ENCODE measurements at regions not wholly inside any gene's neighbourhood (a gene's known extent, or its start where the extent isn't known, plus 50 kb on each side); places are given as distances from the start of the nearest gene placed in this dataset.
A peak's percentile ranks its signal among the peaks of the same experiment; 100 is the strongest.

DNA sequence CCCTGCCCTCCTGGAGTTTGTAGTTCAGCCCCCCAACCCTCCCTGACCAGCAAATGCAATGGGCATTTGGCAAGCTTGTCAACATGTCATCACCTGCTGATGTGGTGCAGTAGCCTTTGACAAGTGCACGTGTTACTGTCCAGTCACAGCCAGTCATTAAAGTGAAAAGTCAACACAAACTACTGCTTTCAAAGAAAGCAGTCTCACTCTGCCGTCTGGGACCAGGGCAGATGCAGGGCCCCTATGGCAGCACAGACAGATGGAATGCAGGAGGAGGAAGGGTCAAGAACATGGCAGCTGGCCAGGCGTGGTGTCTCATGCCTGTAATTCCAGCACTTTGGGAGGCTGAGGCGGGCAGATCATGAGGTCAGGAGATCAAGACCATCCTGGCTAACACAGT lies 222.4 kb upstream of the OSR1 start (continued):
- TF ChIP-seq, protein P1, sequence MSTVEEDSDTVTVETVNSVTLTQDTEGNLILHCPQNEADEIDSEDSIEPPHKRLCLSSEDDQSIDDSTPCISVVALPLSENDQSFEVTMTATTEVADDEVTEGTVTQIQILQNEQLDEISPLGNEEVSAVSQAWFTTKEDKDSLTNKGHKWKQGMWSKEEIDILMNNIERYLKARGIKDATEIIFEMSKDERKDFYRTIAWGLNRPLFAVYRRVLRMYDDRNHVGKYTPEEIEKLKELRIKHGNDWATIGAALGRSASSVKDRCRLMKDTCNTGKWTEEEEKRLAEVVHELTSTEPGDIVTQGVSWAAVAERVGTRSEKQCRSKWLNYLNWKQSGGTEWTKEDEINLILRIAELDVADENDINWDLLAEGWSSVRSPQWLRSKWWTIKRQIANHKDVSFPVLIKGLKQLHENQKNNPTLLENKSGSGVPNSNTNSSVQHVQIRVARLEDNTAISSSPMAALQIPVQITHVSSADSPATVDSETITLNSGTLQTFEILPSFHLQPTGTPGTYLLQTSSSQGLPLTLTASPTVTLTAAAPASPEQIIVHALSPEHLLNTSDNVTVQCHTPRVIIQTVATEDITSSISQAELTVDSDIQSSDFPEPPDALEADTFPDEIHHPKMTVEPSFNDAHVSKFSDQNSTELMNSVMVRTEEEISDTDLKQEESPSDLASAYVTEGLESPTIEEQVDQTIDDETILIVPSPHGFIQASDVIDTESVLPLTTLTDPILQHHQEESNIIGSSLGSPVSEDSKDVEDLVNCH (CRISPR knock-in tag; IDR thresholded peaks at IDR 0.05) = no peak
- TF ChIP-seq ZNF569 (CRISPR knock-in tag; IDR thresholded peaks at IDR 0.05; ENCODE audit: borderline replicate concordance) (no peak), ZNF501 (CRISPR knock-in tag; IDR thresholded peaks at IDR 0.05) (no peak), BCL3 (CRISPR knock-in tag; IDR thresholded peaks at IDR 0.05) (no peak), KAT7 (CRISPR knock-in tag; IDR thresholded peaks at IDR 0.05; ENCODE audit: borderline replicate concordance) (no peak), ZC3H4 (CRISPR knock-in tag; IDR thresholded peaks at IDR 0.05; ENCODE audit: borderline replicate concordance) (no peak), RXRA (CRISPR knock-in tag; IDR thresholded peaks at IDR 0.05) (peak; percentile 79), TBL1XR1 (IDR thresholded peaks at IDR 0.05; ENCODE audit: borderline replicate concordance, low read length, partially characterized antibody) (peak; percentile 51), ZFX (CRISPR knock-in tag; IDR thresholded peaks at IDR 0.05; ENCODE audit: low read depth) (no peak), SKI (IDR thresholded peaks at IDR 0.05; ENCODE audit: partially characterized antibody) (peak; percentile 90), LCORL (IDR thresholded peaks at IDR 0.05) (no peak), LCORL (CRISPR knock-in tag; IDR thresholded peaks at IDR 0.05) (no peak), ZNF644 (CRISPR knock-in tag; IDR thresholded peaks at IDR 0.05; ENCODE audit: low read depth) (peak; percentile 10; the same call in 1 of the 2 replicates), NR2F6 (IDR thresholded peaks at IDR 0.05) (0 out of 2 replicates have a peak, but pooled peaks have one; percentile 12), NR2F6 (CRISPR knock-in tag; IDR thresholded peaks at IDR 0.05) (0 out of 2 replicates have a peak, but pooled peaks have one; percentile 16), SOX5 (CRISPR knock-in tag; IDR thresholded peaks at IDR 0.05; ENCODE audit: borderline replicate concordance) (0 out of 2 replicates have a peak, but pooled peaks have one; percentile 20), GABPA (IDR thresholded peaks at IDR 0.05; ENCODE audit: low read depth, low read length) (no peak), GABPA (CRISPR knock-in tag; IDR thresholded peaks at IDR 0.05; ENCODE audit: low read depth) (no peak), SRF (IDR thresholded peaks at IDR 0.05; ENCODE audit: low read depth, low read length) (no peak), RBFOX2 (IDR thresholded peaks at IDR 0.05; ENCODE audit: low read depth, low read length) (no peak)
- TF ChIP-seq, protein P2, sequence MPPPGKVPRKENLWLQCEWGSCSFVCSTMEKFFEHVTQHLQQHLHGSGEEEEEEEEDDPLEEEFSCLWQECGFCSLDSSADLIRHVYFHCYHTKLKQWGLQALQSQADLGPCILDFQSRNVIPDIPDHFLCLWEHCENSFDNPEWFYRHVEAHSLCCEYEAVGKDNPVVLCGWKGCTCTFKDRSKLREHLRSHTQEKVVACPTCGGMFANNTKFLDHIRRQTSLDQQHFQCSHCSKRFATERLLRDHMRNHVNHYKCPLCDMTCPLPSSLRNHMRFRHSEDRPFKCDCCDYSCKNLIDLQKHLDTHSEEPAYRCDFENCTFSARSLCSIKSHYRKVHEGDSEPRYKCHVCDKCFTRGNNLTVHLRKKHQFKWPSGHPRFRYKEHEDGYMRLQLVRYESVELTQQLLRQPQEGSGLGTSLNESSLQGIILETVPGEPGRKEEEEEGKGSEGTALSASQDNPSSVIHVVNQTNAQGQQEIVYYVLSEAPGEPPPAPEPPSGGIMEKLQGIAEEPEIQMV (CRISPR knock-in tag; IDR thresholded peaks at IDR 0.05; ENCODE audit: low read depth) = no peak
- TF ChIP-seq, protein P3, sequence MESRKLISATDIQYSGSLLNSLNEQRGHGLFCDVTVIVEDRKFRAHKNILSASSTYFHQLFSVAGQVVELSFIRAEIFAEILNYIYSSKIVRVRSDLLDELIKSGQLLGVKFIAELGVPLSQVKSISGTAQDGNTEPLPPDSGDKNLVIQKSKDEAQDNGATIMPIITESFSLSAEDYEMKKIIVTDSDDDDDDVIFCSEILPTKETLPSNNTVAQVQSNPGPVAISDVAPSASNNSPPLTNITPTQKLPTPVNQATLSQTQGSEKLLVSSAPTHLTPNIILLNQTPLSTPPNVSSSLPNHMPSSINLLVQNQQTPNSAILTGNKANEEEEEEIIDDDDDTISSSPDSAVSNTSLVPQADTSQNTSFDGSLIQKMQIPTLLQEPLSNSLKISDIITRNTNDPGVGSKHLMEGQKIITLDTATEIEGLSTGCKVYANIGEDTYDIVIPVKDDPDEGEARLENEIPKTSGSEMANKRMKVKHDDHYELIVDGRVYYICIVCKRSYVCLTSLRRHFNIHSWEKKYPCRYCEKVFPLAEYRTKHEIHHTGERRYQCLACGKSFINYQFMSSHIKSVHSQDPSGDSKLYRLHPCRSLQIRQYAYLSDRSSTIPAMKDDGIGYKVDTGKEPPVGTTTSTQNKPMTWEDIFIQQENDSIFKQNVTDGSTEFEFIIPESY (CRISPR knock-in tag; IDR thresholded peaks at IDR 0.05) = no peak
- TF ChIP-seq, protein P4, sequence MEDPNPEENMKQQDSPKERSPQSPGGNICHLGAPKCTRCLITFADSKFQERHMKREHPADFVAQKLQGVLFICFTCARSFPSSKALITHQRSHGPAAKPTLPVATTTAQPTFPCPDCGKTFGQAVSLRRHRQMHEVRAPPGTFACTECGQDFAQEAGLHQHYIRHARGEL (CRISPR knock-in tag; IDR thresholded peaks at IDR 0.05) = no peak
- TF ChIP-seq, protein P5, sequence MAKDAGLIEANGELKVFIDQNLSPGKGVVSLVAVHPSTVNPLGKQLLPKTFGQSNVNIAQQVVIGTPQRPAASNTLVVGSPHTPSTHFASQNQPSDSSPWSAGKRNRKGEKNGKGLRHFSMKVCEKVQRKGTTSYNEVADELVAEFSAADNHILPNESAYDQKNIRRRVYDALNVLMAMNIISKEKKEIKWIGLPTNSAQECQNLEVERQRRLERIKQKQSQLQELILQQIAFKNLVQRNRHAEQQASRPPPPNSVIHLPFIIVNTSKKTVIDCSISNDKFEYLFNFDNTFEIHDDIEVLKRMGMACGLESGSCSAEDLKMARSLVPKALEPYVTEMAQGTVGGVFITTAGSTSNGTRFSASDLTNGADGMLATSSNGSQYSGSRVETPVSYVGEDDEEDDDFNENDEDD (CRISPR knock-in tag; IDR thresholded peaks at IDR 0.05; ENCODE audit: borderline replicate concordance) = no peak

All from HepG2 (cell line).